Mesenchymal stem cell (in vitro differentiated cells and primary cell): ENCODE measurements at regions not wholly inside any gene's neighbourhood (a gene's known extent, or its start where the extent isn't known, plus 50 kb on each side); places are given as distances from the start of the nearest gene placed in this dataset.

Source experiments
- DNase-seq: peaks from one replicate; pipeline ENCODE4 v3.0.0-alpha.2; 2013
- H2AFZ ChIP-seq: one replicate; pipeline ENCODE4 v1.6.1; 2013; ENCODE audit warnings: low read depth, mild to moderate bottlenecking, control low read depth, inconsistent platforms, low read length, moderate library complexity
- H2AK5ac ChIP-seq: 2 replicates; pipeline ENCODE4 v1.6.1; 2013; ENCODE audit warnings: low read length, moderate library complexity, mild to moderate bottlenecking, inconsistent platforms; ENCODE audit not compliant: severe bottlenecking
- H2BK120ac ChIP-seq: one replicate; pipeline ENCODE4 v1.6.1; 2013; ENCODE audit warnings: low read depth, mild to moderate bottlenecking, inconsistent platforms, low read length, moderate library complexity
- H2BK12ac ChIP-seq, 2 experiments: one replicate each; pipeline ENCODE4 v1.6.1; 2013; ENCODE audit warnings: inconsistent platforms in 2 of 2, low read length in 2 of 2, mild to moderate bottlenecking in 2 of 2, moderate library complexity in 2 of 2, control low read depth in 1 of 2
- H2BK15ac ChIP-seq: one replicate; pipeline ENCODE4 v1.6.1; 2013; ENCODE audit warnings: mild to moderate bottlenecking, low read depth, inconsistent platforms; ENCODE audit not compliant: poor library complexity, severe bottlenecking
- H2BK5ac ChIP-seq: 2 replicates; pipeline ENCODE4 v1.6.1; 2013; ENCODE audit warnings: low read depth, mild to moderate bottlenecking, low read length, control low read depth, inconsistent platforms; ENCODE audit not compliant: poor library complexity, severe bottlenecking
- H3K14ac ChIP-seq, 2 experiments: one replicate each; pipeline ENCODE4 v1.6.1; 2013; ENCODE audit warnings: inconsistent platforms in 2 of 2, low read length in 2 of 2, control low read depth in 1 of 2, mild to moderate bottlenecking in 1 of 2, moderate library complexity in 1 of 2
- H3K18ac ChIP-seq, 2 experiments: one replicate each; pipeline ENCODE4 v1.6.1; 2013; ENCODE audit warnings: inconsistent platforms in 2 of 2, low read length in 2 of 2, control low read depth in 1 of 2, low read depth in 1 of 2, mild to moderate bottlenecking in 1 of 2
- H3K23ac ChIP-seq, 2 experiments: one replicate each; pipeline ENCODE4 v1.6.1; 2013; ENCODE audit warnings: inconsistent platforms in 2 of 2, low read length in 2 of 2, mild to moderate bottlenecking in 2 of 2, moderate library complexity in 2 of 2, control low read depth in 1 of 2
- H3K27ac ChIP-seq: 2 replicates; pipeline ENCODE4 v1.5.1; 2013; ENCODE audit warnings: mild to moderate bottlenecking, moderate library complexity, low read length, control low read depth, inconsistent platforms; ENCODE audit not compliant: poor library complexity, severe bottlenecking
- H3K27me3 ChIP-seq, 2 experiments: 2 replicates each; pipeline versions ENCODE4 v1.6.1 to v1.7.0; 2013; ENCODE audit warnings: low read length in 2 of 2, mild to moderate bottlenecking in 2 of 2, moderate library complexity in 2 of 2, control low read depth in 1 of 2, inconsistent platforms in 1 of 2; ENCODE audit not compliant: control insufficient read depth in 1 of 2, insufficient read depth in 1 of 2
- H3K36me3 ChIP-seq, 2 experiments: 2 replicates each; pipeline versions ENCODE4 v1.6.1 to v1.7.0; 2013; ENCODE audit warnings: low read length in 2 of 2, control low read depth in 1 of 2, inconsistent platforms in 1 of 2, low read depth in 1 of 2, mild to moderate bottlenecking in 1 of 2; ENCODE audit not compliant: insufficient read depth in 2 of 2, control insufficient read depth in 1 of 2
- H3K4ac ChIP-seq, 2 experiments: one replicate each; pipeline ENCODE4 v1.6.1; 2013; ENCODE audit warnings: inconsistent platforms in 2 of 2, low read length in 2 of 2, mild to moderate bottlenecking in 2 of 2, moderate library complexity in 2 of 2, control low read depth in 1 of 2, low read depth in 1 of 2
- H3K4me1 ChIP-seq: 2 replicates; pipeline ENCODE4 v1.6.1; 2013; ENCODE audit warnings: low read depth, low read length, control low read depth; ENCODE audit not compliant: control insufficient read depth, insufficient read depth
- H3K4me2 ChIP-seq: 2 replicates; pipeline ENCODE4 v1.6.1; 2013; ENCODE audit warnings: low read length, mild to moderate bottlenecking, inconsistent platforms; ENCODE audit not compliant: poor library complexity, severe bottlenecking
- H3K4me3 ChIP-seq, 2 experiments: 2 replicates each; pipeline versions ENCODE4 v1.5.1 to v1.7.0; 2013; ENCODE audit warnings: low read length in 2 of 2, mild to moderate bottlenecking in 2 of 2, control low read depth in 1 of 2, low read depth in 1 of 2; ENCODE audit not compliant: insufficient read depth in 1 of 2
- H3K79me1 ChIP-seq: replicated peaks from 2 replicates; pipeline ENCODE4 v1.6.1; 2013; ENCODE audit warnings: mild to moderate bottlenecking, control low read depth, low read length, inconsistent platforms; ENCODE audit not compliant: poor library complexity, severe bottlenecking
- H3K9ac ChIP-seq: 2 replicates; pipeline ENCODE4 v1.7.0; 2013; ENCODE audit warnings: mild to moderate bottlenecking, low read length, moderate library complexity
- H3K9me3 ChIP-seq: 2 replicates; pipeline ENCODE4 v1.7.0; 2013; ENCODE audit warnings: mild to moderate bottlenecking, low read length; ENCODE audit not compliant: control insufficient read depth
- H4K8ac ChIP-seq: one replicate; pipeline ENCODE4 v1.6.1; 2013; ENCODE audit warnings: inconsistent platforms, mild to moderate bottlenecking, low read length, moderate library complexity
- H4K91ac ChIP-seq: one replicate; pipeline ENCODE4 v1.6.1; 2013; ENCODE audit warnings: mild to moderate bottlenecking, low read length, inconsistent platforms
- WGBS: methylation state at CpG from one replicate; pipeline ENCODE4 v1.1.7; 2013; ENCODE audit warnings: mixed read lengths; 5-methylcytosine and 5-hydroxymethylcytosine counted together

DNA sequence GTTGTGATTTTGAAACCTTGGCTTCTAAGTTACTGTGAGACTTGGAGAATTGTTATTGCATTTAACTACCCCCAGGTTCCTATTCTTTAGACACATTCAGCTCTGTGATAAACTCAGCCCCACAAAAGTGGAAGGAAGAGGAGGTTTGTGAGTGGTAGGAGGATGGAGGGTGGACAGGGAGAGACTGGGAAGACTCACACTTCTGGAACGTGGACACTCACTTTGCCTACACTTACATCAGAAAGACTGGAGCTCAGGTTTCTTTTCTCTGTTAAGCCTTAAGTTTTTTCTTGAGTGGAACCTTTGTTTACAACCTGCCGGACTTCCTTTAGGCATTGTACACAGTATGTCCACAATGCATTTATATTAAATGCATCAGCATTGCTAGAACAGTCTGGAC is 99.0 kb downstream of the AREG start:
- H3K4me1 ChIP-seq: no peaks in the 10 kb centered on the region
- no peak overlapping the region for H3K4me3 ChIP-seq
- no peaks in the 10 kb centered on the region for H3K9me3 ChIP-seq
- peak overlapping the region; percentile 44 for H3K9ac ChIP-seq
- no peaks in the 10 kb centered on the region for H3K79me1 ChIP-seq
- H2BK5ac ChIP-seq: no peak overlapping the region
- H2BK120ac ChIP-seq: no peak overlapping the region
- H3K27ac ChIP-seq: no peak overlapping the region
- H3K4ac ChIP-seq: no peak overlapping the region
- no peak overlapping the region for H2BK15ac ChIP-seq
- no peak overlapping the region for H2AK5ac ChIP-seq
- 25% methylated on average over 1 of the region's 2 CpGs for WGBS
- no peaks in the 10 kb centered on the region for H3K36me3 ChIP-seq
- peak; percentile 57 for DNase-seq
- H3K14ac ChIP-seq: no peak overlapping the region
- no peak overlapping the region for H3K4me2 ChIP-seq
- H2AFZ ChIP-seq: no peak overlapping the region
- no peaks in the 10 kb centered on the region for H3K27me3 ChIP-seq
- no peak overlapping the region for H4K91ac ChIP-seq
- H3K18ac ChIP-seq: no peak overlapping the region
- H4K8ac ChIP-seq: no peak overlapping the region
- no peak overlapping the region for H2BK12ac ChIP-seq
- no peak overlapping the region for H3K23ac ChIP-seq

GRCh38 chr4:74544655-74545361 is 99.9 kb downstream of the AREG start:
- no peak overlapping the region for H3K14ac ChIP-seq
- peak overlapping the region; percentile 44 for H3K9ac ChIP-seq
- 100% methylated on average over 1 of the region's 1 CpG for WGBS
- no peak overlapping the region for H4K8ac ChIP-seq
- no peaks in the 10 kb centered on the region for H3K79me1 ChIP-seq
- no peak overlapping the region for H2AFZ ChIP-seq
- H2BK5ac ChIP-seq: no peak overlapping the region
- H4K91ac ChIP-seq: no peak overlapping the region
- no peak overlapping the region for H3K4me3 ChIP-seq
- no peak overlapping the region for H3K27ac ChIP-seq
- no peaks in the 10 kb centered on the region for H3K4me1 ChIP-seq
- DNase-seq: no peak
- H2BK15ac ChIP-seq: no peak overlapping the region
- H3K18ac ChIP-seq: no peak overlapping the region
- H3K27me3 ChIP-seq: no peaks in the 10 kb centered on the region
- H2BK12ac ChIP-seq: no peak overlapping the region
- H3K9me3 ChIP-seq: no peaks in the 10 kb centered on the region
- no peaks in the 10 kb centered on the region for H3K36me3 ChIP-seq
- no peak overlapping the region for H3K4ac ChIP-seq
- H3K4me2 ChIP-seq: no peak overlapping the region
- no peak overlapping the region for H2BK120ac ChIP-seq
- H3K23ac ChIP-seq: no peak overlapping the region
- no peak overlapping the region for H2AK5ac ChIP-seq

- Histone ChIP-seq H3K14ac (no peak overlapping the region), H3K27ac (no peak overlapping the region), H2AFZ (no peak overlapping the region), H3K4me1 (no peaks in the 10 kb centered on the region), H3K18ac (no peak overlapping the region), H3K9me3 (no peaks in the 10 kb centered on the region), H3K36me3 (no peaks in the 10 kb centered on the region), H4K8ac (no peak overlapping the region), H3K23ac (no peak overlapping the region), H3K4me3 (no peak overlapping the region), H4K91ac (no peak overlapping the region), H3K79me1 (no peaks in the 10 kb centered on the region), H3K4ac (no peak overlapping the region), H2BK15ac (peak overlapping the region; percentile 21), H2BK120ac (no peak overlapping the region), H2BK5ac (no peak overlapping the region), H3K27me3 (no peaks in the 10 kb centered on the region), H2AK5ac (no peak overlapping the region), H3K4me2 (no peak overlapping the region), H2BK12ac (no peak overlapping the region), H3K9ac (no peak overlapping the region)
- no peak for DNase-seq
Observed at GRCh38 chr4:74545448-74545847, 100.5 kb downstream of the AREG start.

DNA sequence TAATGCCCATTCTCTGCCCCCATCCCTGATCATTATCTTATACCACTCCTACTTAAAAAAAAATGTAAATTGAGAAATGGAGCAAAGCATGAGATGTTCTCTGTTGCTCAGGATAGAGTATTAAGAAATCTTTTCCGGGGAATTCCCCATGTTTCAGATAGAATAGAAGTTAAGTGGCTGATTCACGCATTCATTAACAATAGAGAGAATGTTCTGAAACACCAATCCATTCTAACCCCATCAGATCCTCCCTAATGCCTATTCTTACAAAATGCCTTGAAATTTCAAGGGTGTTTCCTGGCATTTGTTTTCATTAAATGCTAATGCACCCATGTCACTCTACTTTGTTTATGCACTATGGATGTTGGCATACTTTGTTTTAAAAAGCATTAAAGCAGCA is 101.1 kb downstream of the AREG start:
- H2BK12ac ChIP-seq: no peak overlapping the region
- H4K91ac ChIP-seq: no peak overlapping the region
- no peak overlapping the region for H2BK5ac ChIP-seq
- DNase-seq: peak; percentile 68
- H3K18ac ChIP-seq: no peak overlapping the region
- H3K4me1 ChIP-seq: no peaks in the 10 kb centered on the region
- no peak overlapping the region for H3K27ac ChIP-seq
- no peaks in the 10 kb centered on the region for H3K27me3 ChIP-seq
- H2AK5ac ChIP-seq: no peak overlapping the region
- H4K8ac ChIP-seq: no peak overlapping the region
- H3K23ac ChIP-seq: no peak overlapping the region
- no peaks in the 10 kb centered on the region for H3K9me3 ChIP-seq
- 100% methylated on average over 2 of the region's 2 CpGs for WGBS
- no peak overlapping the region for H2BK15ac ChIP-seq
- H3K4ac ChIP-seq: no peak overlapping the region
- H3K4me2 ChIP-seq: no peak overlapping the region
- H2BK120ac ChIP-seq: no peak overlapping the region
- H3K14ac ChIP-seq: no peak overlapping the region
- no peak overlapping the region for H2AFZ ChIP-seq
- H3K79me1 ChIP-seq: no peaks in the 10 kb centered on the region
- no peak overlapping the region for H3K4me3 ChIP-seq
- no peaks in the 10 kb centered on the region for H3K36me3 ChIP-seq
- H3K9ac ChIP-seq: no peak overlapping the region
